DMS153 (cell line): ENCODE measurements at regions not wholly inside any gene's neighbourhood (a gene's known extent, or its start where the extent isn't known, plus 50 kb on each side); places are given as distances from the start of the nearest gene placed in this dataset.
A peak's percentile ranks its signal among the peaks of the same experiment; 100 is the strongest.
"Not testable (repeated sequence)": the region's sequence is repeated elsewhere in the genome, so short reads cannot be mapped to it uniquely, and the experiment has no call there.

Source experiments
- DNase-seq: peaks from one replicate; lab custom pipeline; 2025; lab: John Stamatoyannopoulos, UW

DNA sequence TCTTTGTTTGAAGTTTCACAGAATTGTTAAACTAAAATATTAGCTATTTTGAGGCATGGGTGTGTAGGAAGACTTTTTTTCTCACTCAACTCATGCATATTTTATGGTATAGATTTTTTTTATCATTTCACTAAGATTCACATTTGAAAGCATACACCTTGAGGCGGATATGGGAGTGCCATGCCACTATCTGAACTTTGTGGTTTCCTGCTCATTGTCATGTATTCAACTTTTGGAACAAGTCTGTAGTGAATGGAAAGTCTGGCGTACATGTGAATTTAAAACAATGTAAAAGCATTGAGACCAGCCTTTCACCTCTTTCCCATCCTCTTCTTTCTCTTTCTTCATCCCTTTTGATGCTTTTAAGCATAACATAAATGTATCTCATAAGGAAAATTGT is 147.9 kb downstream of the TPBG start:
- no peak for DNase-seq

DNA sequence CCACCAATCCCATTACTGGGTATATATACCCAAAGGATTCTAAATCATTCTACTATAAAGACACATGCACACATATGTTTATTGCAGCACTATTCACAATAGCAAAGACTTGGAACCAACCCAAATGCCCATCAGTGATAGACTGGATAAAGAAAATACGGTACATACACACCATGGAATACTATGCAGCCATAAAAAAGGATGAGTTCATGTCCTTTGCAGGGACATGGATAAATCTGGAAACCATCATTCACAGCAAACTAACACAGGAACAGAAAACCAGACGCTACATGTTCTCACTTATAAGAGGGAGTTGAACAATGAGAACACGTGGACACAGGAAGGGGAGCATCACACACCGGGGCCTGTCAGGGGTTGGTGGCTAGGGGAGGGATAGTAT is 154.3 kb downstream of the TPBG start:
- not testable (repeated sequence) for DNase-seq

GRCh38 chr6:82521369-82521768 is 157.8 kb downstream of the TPBG start:
- no peak for DNase-seq

GRCh38 chr6:82521861-82522260 is 158.2 kb downstream of the TPBG start:
- no peak for DNase-seq

DNA sequence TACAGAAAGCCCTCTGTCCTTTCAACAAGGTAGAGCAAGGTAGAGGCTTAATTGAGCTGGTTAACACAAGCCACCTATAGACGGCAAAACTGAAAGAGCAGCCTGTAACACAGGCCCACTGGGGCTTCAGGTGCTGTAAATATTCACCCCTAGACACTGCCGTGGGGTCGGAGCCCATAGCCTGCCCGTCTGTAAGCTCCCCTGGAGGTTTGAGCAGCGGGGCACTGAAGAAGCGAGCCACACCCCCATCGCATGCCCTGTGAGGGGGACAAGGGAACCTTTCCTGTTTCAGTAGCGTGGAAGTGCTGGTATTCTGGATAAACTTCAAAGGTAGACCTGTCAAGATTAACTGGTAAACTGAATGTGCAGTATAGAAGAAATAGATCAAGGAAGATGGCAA is 160.4 kb downstream of the TPBG start:
- no peak for DNase-seq

DNA sequence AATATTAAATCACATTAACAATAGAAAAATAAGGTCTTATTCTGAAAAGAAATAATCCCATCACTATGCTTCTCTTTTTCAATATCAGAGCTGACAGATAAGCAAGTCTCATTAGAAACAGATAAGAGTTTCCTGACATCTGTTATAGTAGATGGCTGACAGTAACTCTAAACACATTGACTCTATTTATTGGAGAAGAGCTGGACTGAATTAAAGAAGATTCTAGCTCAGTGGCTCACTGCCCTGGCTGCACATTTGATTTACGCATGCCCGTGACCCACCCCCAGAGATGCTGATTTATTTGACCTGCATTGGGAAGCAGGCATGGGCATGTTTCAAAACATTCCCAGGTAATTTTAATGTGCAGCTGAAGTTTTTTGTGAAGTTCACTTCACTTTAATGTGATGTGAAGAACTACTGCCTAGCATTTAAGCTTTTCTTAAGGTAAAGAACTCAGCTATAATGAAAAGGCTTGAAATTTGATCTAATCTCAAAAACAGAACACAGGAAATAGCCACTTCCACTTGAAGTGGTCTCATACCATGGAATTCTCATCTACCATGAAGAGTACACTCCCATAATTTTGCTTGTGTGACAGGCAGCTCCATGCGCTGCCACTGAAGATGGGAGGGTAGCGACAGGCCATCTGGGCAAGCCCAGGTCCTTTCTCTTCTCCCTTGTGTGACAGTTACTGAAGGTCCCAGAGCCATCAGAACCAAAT is 162.3 kb downstream of the TPBG start:
- DNase-seq = peak; percentile 77

GRCh38 chr6:82529960-82530460 is 166.4 kb downstream of the TPBG start:
- DNase-seq = not testable (repeated sequence)

- DNase-seq = no peak
These were observed 171.3 kb downstream of the TPBG start for GRCh38 chr6:82534876-82535275.

- not testable (repeated sequence) for DNase-seq
These were observed 185.9 kb downstream of the TPBG start for GRCh38 chr6:82549480-82549879.

DNA sequence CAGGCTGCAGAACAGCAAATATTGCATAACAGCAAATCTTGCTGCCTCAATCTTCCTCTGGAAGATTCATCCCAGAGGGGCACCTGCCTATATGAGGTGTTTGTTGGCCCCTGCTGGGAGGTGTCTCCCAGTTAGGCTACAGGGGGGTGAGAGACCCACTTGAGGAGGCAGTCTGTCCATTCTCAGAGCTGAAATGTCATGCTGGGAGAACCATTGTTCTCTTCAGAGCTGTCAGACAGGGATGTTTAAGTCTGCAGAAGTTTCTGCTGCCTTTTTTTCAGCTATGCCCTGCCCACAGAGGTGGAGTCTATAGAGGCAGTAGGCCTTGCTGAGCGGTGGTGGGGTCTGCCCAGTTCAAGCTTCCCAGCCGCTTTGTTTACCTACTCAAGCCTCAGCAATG is 187.7 kb downstream of the TPBG start:
- DNase-seq = not testable (repeated sequence)

- no peak for DNase-seq
These were observed 188.2 kb downstream of the TPBG start for GRCh38 chr6:82551831-82552230.

GRCh38 chr6:82553863-82554531 is 190.4 kb downstream of the TPBG start:
- no peak for DNase-seq

DNA sequence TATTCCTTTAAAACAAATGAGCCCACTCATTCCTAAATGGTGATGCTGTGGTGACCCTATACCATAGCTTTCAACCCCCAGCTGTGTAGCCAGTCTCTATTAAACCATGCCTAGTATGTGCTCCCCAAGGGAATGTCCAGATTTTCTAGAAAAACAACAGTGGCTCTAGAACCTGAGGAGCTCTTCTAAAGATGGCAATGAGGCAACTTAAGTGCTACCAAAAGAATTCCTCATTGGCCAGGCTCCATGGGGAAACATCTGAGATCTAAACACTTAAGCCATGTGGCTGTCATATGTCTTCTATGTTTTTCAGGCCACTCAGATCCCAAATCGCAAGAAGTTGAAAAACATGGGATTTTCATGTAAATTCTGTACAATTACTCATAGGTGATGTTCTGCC is 191.0 kb downstream of the TPBG start:
- no peak for DNase-seq

DNA sequence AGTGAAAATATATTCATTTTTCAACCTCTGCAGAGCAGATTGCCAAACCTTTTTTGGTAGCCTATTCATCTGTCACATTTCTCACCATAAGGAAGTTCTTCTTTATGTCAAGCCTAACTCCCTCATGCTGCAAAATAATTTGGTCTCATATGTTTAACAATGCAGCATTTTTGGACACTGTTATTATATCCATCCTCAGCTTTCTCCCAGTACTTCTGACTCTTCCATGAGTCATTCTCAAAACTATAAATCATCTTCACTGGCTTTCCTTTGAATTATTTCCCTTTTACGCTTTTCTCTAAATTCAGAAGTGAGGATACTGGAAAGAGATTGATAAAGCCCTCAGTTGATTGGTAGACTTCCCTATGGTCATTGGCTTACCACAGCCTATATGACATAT is 192.2 kb downstream of the TPBG start:
- no peak for DNase-seq

- DNase-seq = not testable (repeated sequence)
These were observed 194.9 kb downstream of the TPBG start for GRCh38 chr6:82558531-82558930.

- DNase-seq = no peak
These were observed 204.0 kb downstream of the TPBG start for GRCh38 chr6:82567621-82568020.

GRCh38 chr6:82568290-82568993 is 204.8 kb downstream of the TPBG start:
- peak; percentile 38 for DNase-seq

- peak; percentile 34 for DNase-seq
These were observed 205.4 kb downstream of the TPBG start for GRCh38 chr6:82569022-82569421.

DNA sequence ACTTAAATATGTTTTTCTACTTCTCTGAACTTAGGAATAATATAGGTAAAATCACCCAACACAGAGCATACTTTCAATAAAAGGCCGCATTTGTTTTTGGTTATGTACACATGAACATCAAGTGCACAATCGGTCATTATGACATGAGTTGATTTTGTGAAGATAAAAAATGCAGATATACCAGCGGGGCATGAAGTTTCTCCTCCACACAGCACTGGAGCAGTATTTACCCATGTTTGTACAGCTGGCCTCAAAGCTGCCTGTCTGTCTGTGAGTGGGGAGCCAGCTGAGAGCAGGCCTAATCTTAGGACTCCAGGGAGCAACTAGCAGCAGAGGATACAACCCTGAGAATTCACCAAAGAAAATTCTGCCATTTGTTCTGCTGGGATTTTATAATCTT is 206.5 kb downstream of the TPBG start:
- peak; percentile 88 for DNase-seq

DNA sequence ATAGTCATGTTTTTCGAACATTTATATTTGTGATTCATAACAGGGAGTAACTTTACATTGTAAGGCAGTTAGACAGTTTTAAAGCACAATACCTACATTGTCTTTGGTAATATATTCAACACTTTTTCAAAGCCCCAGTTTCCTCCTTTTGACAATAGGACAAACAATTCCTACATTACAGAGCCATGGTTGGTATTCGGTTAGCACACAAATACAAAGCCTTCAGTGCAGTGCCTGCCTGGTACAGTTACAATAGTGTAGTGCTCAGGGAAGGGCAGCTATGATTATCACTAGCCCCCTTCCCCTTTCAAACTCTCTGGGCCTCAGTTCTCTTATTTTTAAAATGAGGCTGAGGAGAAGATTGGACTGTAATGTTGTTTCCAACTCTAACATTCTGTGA is 207.8 kb downstream of the TPBG start:
- DNase-seq = no peak

DNA sequence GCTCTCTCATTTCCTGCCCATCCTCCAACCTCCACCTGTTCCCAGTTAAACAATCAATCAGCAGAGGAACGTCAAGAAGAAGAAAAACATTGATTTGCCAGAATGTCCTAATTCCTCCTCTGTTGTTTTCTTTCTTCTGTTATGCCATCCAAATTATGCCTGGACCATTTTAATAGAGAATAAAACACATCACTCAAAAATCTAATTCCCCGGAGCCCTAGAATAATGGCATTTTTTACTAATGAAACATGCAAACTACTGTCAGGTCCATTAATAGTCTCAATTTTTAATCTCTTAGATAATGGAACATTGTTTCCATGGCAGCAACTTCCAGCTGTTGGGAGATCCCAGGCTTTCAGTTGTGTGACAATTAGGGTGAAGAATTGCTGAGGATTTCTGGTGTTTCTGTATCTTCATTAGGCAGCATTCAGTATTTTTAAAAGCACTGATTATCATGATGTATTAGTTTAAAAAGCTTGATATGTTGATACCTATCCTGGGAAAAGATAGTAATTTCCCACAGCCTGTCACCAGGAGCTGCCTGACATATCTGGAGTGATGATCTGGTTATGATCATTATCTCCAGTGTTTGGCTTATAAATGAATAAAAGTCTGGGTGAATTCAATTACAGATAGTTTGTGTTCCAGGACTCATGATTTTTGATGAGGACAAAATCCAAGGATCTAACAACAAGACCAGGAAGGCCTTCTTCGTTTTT is 209.8 kb downstream of the TPBG start:
- DNase-seq = no peak

DNA sequence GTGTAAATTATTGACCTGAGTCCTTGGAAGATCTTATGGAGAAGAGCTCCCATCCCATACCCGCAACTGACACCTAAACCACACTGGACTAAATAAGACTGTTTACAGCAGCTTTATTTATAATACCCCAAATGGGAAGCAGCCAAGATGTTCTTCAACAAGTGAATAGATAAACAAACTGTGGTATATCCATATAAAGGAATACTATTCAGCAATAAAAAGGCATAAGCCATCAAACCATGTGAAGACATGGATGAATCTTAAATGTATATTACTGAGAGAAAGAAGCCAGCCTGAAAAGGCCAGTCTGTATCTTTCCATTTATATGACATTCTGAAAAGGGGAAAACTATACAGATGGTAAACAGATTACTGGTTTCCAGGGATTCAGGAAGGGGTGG is 212.7 kb downstream of the TPBG start:
- DNase-seq = no peak
